Activated CD4-positive, alpha-beta T cell treated with anti-CD3 and anti-CD28 coated beads, Interleukin-2, amount 10 ng/mL, durations not matched to agents 7 days and 5 days (primary cell): ENCODE measurements at regions not wholly inside any gene's neighbourhood (a gene's known extent, or its start where the extent isn't known, plus 50 kb on each side); places are given as distances from the start of the nearest gene placed in this dataset.

ENCODE experiments used
- CTCF ChIA-PET: fragments of 350-600 bp; sonication (Branson Sonifier 250); formaldehyde crosslinking; loops from one replicate; lab custom pipeline; 2021; ENCODE audit warnings: antibody characterized with exemption; lab: Charles Lee
- POLR2A ChIA-PET: fragments of 350-600 bp; sonication (Branson Sonifier 250); formaldehyde crosslinking; loops from one replicate; lab custom pipeline; 2021; ENCODE audit warnings: antibody characterized with exemption; lab: Charles Lee
- DNase-seq: peaks from one replicate; pipeline ENCODE4 v3.0.0-alpha.2; 2020
- H3K27ac Mint-ChIP-seq: one replicate; pipeline ENCODE4 v1.8.0; 2021; ENCODE audit warnings: mild to moderate bottlenecking, moderate library complexity, mixed read lengths
- H3K27me3 Mint-ChIP-seq: one replicate; pipeline ENCODE4 v1.8.0; 2021; ENCODE audit warnings: mixed read lengths
- H3K36me3 Mint-ChIP-seq: one replicate; pipeline ENCODE4 v1.8.0; 2021; ENCODE audit warnings: low read depth, mixed read lengths
- H3K4me1 Mint-ChIP-seq: one replicate; pipeline ENCODE4 v1.8.0; 2021; ENCODE audit warnings: mixed read lengths
- H3K4me3 Mint-ChIP-seq: one replicate; pipeline ENCODE4 v1.8.0; 2021; ENCODE audit warnings: mild to moderate bottlenecking, moderate library complexity, mixed read lengths
- H3K9me3 Mint-ChIP-seq: one replicate; pipeline ENCODE4 v1.8.0; 2021; ENCODE audit warnings: mixed read lengths

GRCh38 chr5:58040044-58040443 is 419.8 kb downstream of the PLK2 start:
- POLR2A ChIA-PET, result no interaction called here
- H3K4me3 Mint-ChIP-seq, result no peak overlapping the region
- H3K27ac Mint-ChIP-seq, result no peak overlapping the region
- peaks cover 2% of the 10 kb centered on the region for H3K27me3 Mint-ChIP-seq
- no peaks in the 10 kb centered on the region for H3K4me1 Mint-ChIP-seq
- no peaks in the 10 kb centered on the region for H3K9me3 Mint-ChIP-seq
- DNase-seq, result no peak
- no peaks in the 10 kb centered on the region for H3K36me3 Mint-ChIP-seq
- CTCF ChIA-PET, result no interaction called here

- CTCF ChIA-PET, result no interaction called here
Observed at GRCh38 chr5:58037899-58038298, 422.0 kb downstream of the PLK2 start.

DNA sequence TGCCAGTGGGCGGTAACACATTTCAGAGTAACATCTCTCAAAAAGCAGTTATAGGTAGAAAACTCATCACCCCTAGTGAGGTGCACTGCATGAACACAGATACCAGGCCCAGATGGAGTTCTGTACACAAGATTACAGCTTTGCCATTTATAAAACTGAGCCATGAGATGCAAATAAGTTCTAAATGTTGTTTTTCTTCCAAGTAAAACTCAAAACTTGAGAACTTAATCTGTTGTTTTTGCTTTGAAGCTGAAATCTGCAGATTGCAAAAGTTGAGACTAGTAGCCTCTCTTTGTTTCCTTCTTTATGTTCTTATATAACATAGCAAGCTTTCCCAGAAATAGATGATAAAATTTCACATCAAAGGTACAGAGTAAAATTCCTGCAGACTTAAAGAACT is 434.1 kb downstream of the PLK2 start:
- POLR2A ChIA-PET, result no interaction called here

More at GRCh38 chr5:58037899-58038298, 422.0 kb downstream of the PLK2 start:
- H3K36me3 Mint-ChIP-seq, result no peaks in the 10 kb centered on the region
- POLR2A ChIA-PET, result no interaction called here
- no peak overlapping the region for H3K4me3 Mint-ChIP-seq
- DNase-seq, result no peak
- H3K4me1 Mint-ChIP-seq, result no peaks in the 10 kb centered on the region
- no peak overlapping the region for H3K27ac Mint-ChIP-seq
- H3K9me3 Mint-ChIP-seq, result no peaks in the 10 kb centered on the region
- H3K27me3 Mint-ChIP-seq, result no peaks in the 10 kb centered on the region

GRCh38 chr5:58024151-58024550 is 435.7 kb downstream of the PLK2 start:
- ChIA-PET POLR2A (no interaction called here), CTCF (no interaction called here)
- H3K27me3 Mint-ChIP-seq, result no peaks in the 10 kb centered on the region
- H3K27ac Mint-ChIP-seq, result no peak overlapping the region
- no peaks in the 10 kb centered on the region for H3K36me3 Mint-ChIP-seq
- no peak for DNase-seq
- H3K4me1 Mint-ChIP-seq, result no peaks in the 10 kb centered on the region
- no peaks in the 10 kb centered on the region for H3K9me3 Mint-ChIP-seq
- H3K4me3 Mint-ChIP-seq, result no peak overlapping the region

More for the DNA sequence above, 434.1 kb downstream of the PLK2 start:
- DNase-seq, result no peak
- no peaks in the 10 kb centered on the region for H3K27me3 Mint-ChIP-seq
- H3K4me1 Mint-ChIP-seq, result no peaks in the 10 kb centered on the region
- no peaks in the 10 kb centered on the region for H3K36me3 Mint-ChIP-seq
- H3K4me3 Mint-ChIP-seq, result no peak overlapping the region
- H3K9me3 Mint-ChIP-seq, result no peaks in the 10 kb centered on the region
- CTCF ChIA-PET, result no interaction called here
- no peak overlapping the region for H3K27ac Mint-ChIP-seq

DNA sequence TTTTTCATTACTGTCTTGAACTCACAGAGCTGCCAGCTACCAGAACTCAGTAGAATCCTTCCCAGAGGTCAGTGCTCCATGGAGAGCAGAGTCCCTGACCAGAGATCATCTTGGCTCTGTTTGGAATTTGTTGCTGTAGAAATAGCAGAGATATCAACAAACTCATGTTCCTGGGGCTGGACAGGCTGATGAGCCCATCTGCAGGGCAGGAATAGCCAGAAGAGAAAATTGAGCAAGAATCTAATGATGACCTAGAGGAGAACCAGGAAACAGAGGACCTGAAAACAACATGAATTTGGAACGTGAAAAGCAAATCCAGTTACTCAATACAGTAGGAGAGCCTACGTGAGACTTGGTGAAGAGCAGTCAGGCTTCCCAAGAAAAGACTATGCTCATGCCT is 437.8 kb downstream of the PLK2 start:
- Mint-ChIP-seq H3K9me3 (no peaks in the 10 kb centered on the region), H3K36me3 (no peaks in the 10 kb centered on the region), H3K27me3 (no peaks in the 10 kb centered on the region), H3K4me1 (no peaks in the 10 kb centered on the region), H3K4me3 (no peak overlapping the region), H3K27ac (no peak overlapping the region)
- ChIA-PET POLR2A (no interaction called here), CTCF (no interaction called here)
- DNase-seq, result no peak

DNA sequence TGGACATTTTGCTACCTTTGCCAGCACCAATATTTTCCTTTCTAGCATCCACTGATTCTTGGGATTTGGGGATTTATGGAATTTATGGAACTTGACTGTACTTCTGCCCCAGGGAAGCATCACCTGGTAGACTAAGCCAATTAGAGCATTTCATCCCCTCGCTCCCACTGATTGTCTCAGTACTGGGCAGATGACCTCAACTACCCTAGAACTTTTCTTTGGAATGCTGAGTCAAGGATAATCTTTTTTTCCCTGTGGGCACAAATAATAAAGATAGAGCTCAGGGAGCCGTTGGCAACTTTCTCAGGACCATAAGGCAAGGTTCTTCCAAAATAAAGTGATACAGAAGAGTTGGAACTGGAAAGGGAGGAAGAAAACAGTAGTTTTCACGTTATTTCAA is 438.4 kb downstream of the PLK2 start:
- POLR2A ChIA-PET, result no interaction called here
- Mint-ChIP-seq H3K27me3 (no peaks in the 10 kb centered on the region), H3K4me1 (no peaks in the 10 kb centered on the region), H3K9me3 (no peaks in the 10 kb centered on the region), H3K36me3 (no peaks in the 10 kb centered on the region), H3K4me3 (no peak overlapping the region), H3K27ac (no peak overlapping the region)
- CTCF ChIA-PET, result no interaction called here
- DNase-seq, result no peak

DNA sequence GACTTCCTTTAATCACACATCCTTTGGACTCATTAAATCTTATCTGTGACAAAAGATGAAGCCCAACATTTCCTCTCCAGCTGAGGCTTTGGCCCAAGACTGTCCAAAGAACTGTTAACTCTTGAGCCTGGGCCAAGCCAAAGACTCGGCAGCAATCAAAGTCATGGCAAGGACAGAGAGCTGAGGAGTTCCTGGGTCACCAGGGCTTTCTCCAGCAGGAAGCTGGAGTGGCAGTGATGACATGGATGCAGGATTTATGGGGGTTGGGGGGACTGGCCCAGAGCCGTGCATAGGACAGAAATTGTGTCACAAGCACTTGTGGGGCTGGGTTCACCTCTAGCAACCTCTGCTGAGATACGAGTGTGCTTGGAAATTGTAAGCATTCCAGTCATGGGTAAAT is 440.3 kb downstream of the PLK2 start:
- DNase-seq, result no peak
- Mint-ChIP-seq H3K9me3 (no peaks in the 10 kb centered on the region), H3K27ac (no peak overlapping the region), H3K27me3 (no peaks in the 10 kb centered on the region), H3K36me3 (no peaks in the 10 kb centered on the region), H3K4me1 (no peaks in the 10 kb centered on the region), H3K4me3 (no peak overlapping the region)
- POLR2A ChIA-PET, result no interaction called here
- CTCF ChIA-PET, result interaction anchor here (1.1 kb wide), 1 partner anchor 25 kb away, joined by 3 read pairs; no protein-coding TSS in a partner anchor

DNA sequence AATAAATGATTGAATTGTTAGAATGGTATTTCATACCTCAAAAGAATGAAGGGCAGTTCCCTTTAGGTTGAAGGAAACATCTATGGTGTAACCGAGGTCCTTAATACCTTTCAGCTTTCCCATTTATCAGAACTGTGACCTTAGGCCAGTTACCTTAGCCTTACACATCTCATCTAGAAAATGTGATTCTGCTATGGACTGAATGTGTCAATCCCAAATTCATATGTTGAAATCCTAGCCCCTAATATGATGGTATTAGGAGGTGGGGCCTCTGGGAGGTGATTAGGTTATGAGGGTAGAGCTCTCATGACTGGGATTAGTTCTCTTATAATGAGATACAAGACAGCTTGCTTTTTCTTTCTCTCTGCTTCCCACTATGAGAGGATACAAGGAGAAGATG is 441.9 kb downstream of the PLK2 start:
- DNase-seq, result no peak
- Mint-ChIP-seq H3K4me1 (no peaks in the 10 kb centered on the region), H3K9me3 (no peaks in the 10 kb centered on the region), H3K36me3 (no peaks in the 10 kb centered on the region), H3K27me3 (no peaks in the 10 kb centered on the region), H3K4me3 (no peak overlapping the region), H3K27ac (no peak overlapping the region)
- ChIA-PET POLR2A (no interaction called here), CTCF (no interaction called here)

- no peak for DNase-seq
- H3K9me3 Mint-ChIP-seq, result no peaks in the 10 kb centered on the region
- ChIA-PET POLR2A (no interaction called here), CTCF (no interaction called here)
- H3K36me3 Mint-ChIP-seq, result no peaks in the 10 kb centered on the region
- H3K27me3 Mint-ChIP-seq, result no peaks in the 10 kb centered on the region
- H3K4me1 Mint-ChIP-seq, result no peaks in the 10 kb centered on the region
- H3K27ac Mint-ChIP-seq, result no peak overlapping the region
- no peak overlapping the region for H3K4me3 Mint-ChIP-seq
Observed at GRCh38 chr5:58016877-58017276, 443.0 kb downstream of the PLK2 start.

- Mint-ChIP-seq H3K36me3 (no peaks in the 10 kb centered on the region), H3K9me3 (no peaks in the 10 kb centered on the region), H3K4me1 (no peaks in the 10 kb centered on the region), H3K27ac (no peak overlapping the region), H3K4me3 (no peak overlapping the region), H3K27me3 (no peaks in the 10 kb centered on the region)
- DNase-seq, result no peak
- POLR2A ChIA-PET, result no interaction called here
- CTCF ChIA-PET, result no interaction called here
Observed at GRCh38 chr5:58016358-58016757, 443.5 kb downstream of the PLK2 start.

DNA sequence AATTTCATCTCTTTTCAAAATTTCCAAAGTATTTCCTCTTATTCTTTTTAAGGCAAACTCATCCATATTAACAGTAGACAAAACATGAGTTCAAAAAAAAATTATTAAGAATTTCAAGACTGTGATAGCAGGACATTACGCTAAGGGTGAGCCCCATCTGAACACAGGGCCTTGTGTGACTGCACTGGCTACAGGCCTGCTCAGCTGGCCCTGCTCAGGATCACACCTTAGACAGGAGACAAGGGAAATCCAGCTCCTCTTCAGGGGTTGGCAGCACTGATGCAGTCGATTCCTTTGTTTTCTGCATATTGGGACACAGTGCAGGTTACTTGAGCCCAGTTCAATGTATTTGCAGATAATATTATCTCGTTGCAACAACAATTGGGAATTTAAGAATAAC is 444.7 kb downstream of the PLK2 start:
- Mint-ChIP-seq H3K36me3 (no peaks in the 10 kb centered on the region), H3K27me3 (no peaks in the 10 kb centered on the region), H3K4me3 (no peak overlapping the region), H3K4me1 (no peaks in the 10 kb centered on the region), H3K27ac (no peak overlapping the region), H3K9me3 (no peaks in the 10 kb centered on the region)
- ChIA-PET POLR2A (no interaction called here), CTCF (no interaction called here)
- no peak for DNase-seq

DNA sequence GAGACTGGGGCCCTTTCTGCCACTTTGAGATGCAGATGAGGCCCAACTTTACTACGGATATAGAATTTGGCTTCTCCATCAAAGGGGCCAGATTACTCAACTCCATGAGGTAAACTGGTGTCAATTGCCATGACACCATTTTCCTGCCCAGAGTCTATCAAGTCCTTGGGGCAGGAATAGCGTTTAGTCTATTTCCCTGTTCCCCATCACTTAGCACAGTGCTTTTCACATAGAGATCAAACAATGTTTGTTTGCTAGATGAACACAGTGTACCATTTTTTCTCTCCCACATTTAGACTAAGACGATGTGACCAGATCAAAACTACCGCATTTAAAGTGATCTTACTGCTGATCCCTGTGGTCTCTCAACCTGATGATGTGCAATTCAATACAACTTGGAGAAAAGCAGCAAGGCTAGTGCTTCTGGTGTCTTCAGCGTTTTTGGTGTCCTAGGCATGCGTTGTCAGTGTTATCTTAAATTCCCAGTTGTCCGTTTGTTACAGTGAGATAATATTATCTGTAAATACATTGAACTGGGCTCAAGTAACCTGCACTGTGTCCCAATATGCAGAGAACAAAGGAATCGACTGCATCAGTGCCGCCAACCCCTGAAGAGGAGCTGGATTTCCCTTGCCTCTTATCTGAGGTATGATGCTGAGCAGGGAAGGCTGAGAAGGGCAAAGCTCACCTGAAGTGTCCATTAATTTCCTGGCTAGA is 446.2 kb downstream of the PLK2 start:
- no peaks in the 10 kb centered on the region for H3K27me3 Mint-ChIP-seq
- H3K36me3 Mint-ChIP-seq, result no peaks in the 10 kb centered on the region
- no peaks in the 10 kb centered on the region for H3K4me1 Mint-ChIP-seq
- no peak overlapping the region for H3K27ac Mint-ChIP-seq
- no peaks in the 10 kb centered on the region for H3K9me3 Mint-ChIP-seq
- POLR2A ChIA-PET, result no interaction called here
- CTCF ChIA-PET, result no interaction called here
- no peak for DNase-seq
- H3K4me3 Mint-ChIP-seq, result no peak overlapping the region

DNA sequence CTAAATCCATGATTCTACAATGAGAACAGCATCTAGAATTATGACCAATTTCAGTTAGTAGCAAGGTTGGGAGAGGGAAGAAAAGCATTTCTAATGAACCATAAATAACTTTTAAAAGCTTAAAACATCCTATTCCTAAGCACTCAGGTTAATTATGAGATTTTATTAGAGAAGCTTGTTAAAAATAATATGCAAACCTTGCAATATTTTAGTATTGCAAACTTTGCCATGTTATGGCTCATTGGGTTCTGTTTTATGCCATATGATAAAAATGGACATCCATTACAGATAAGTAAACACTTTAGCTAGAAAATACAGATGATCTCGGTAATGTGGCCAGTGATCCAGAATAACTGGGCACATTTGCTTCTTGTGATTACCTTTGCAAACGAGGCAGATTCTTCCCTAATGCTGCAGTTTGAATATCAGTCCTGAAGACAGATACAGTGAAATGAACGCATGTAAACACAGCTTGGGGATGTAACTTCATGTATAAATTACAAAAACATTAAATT is 447.0 kb downstream of the PLK2 start:
- Mint-ChIP-seq H3K4me3 (no peak overlapping the region), H3K9me3 (no peaks in the 10 kb centered on the region), H3K27ac (no peak overlapping the region), H3K36me3 (no peaks in the 10 kb centered on the region), H3K27me3 (no peaks in the 10 kb centered on the region), H3K4me1 (no peaks in the 10 kb centered on the region)
- DNase-seq, result no peak
- ChIA-PET CTCF (no interaction called here), POLR2A (no interaction called here)

GRCh38 chr5:58012102-58012501 is 447.8 kb downstream of the PLK2 start:
- H3K4me1 Mint-ChIP-seq, result no peaks in the 10 kb centered on the region
- ChIA-PET CTCF (no interaction called here), POLR2A (no interaction called here)
- no peak for DNase-seq
- no peaks in the 10 kb centered on the region for H3K36me3 Mint-ChIP-seq
- H3K9me3 Mint-ChIP-seq, result no peaks in the 10 kb centered on the region
- peaks cover 2% of the 10 kb centered on the region for H3K27me3 Mint-ChIP-seq
- no peak overlapping the region for H3K4me3 Mint-ChIP-seq
- no peak overlapping the region for H3K27ac Mint-ChIP-seq
